Ectodermal cell (in vitro differentiated cells): ENCODE measurements at regions not wholly inside any gene's neighbourhood (a gene's known extent, or its start where the extent isn't known, plus 50 kb on each side); places are given as distances from the start of the nearest gene placed in this dataset.

Source experiments
- H3K27ac ChIP-seq: 2 replicates; pipeline ENCODE4 v1.7.0; 2013; ENCODE audit warnings: mild to moderate bottlenecking, low read depth, low read length; ENCODE audit not compliant: insufficient read depth, poor library complexity, severe bottlenecking
- H3K27me3 ChIP-seq: 2 replicates; pipeline ENCODE4 v1.7.0; 2013; ENCODE audit warnings: mild to moderate bottlenecking, low read length; ENCODE audit not compliant: insufficient read depth, control insufficient read depth, poor library complexity, severe bottlenecking
- H3K36me3 ChIP-seq: one replicate; pipeline ENCODE4 v1.7.0; 2013; ENCODE audit warnings: low read length; ENCODE audit not compliant: control insufficient read depth, insufficient read depth
- H3K4me1 ChIP-seq: one replicate; pipeline ENCODE4 v1.7.0; 2013; ENCODE audit warnings: low read length; ENCODE audit not compliant: control insufficient read depth, insufficient read depth
- H3K4me3 ChIP-seq: 2 replicates; pipeline ENCODE4 v1.7.0; 2013; ENCODE audit warnings: low read depth, low read length, control low read depth; ENCODE audit not compliant: insufficient read depth
- H3K9me3 ChIP-seq: 2 replicates; pipeline ENCODE4 v1.7.0; 2013; ENCODE audit warnings: mild to moderate bottlenecking, low read length, moderate library complexity; ENCODE audit not compliant: control insufficient read depth
- WGBS, 2 experiments: methylation state at CpG; one replicate each; pipeline ENCODE4 v1.1.7; 2013; ENCODE audit warnings: missing lambda C conversion rate in 2 of 2; 5-methylcytosine and 5-hydroxymethylcytosine counted together

DNA sequence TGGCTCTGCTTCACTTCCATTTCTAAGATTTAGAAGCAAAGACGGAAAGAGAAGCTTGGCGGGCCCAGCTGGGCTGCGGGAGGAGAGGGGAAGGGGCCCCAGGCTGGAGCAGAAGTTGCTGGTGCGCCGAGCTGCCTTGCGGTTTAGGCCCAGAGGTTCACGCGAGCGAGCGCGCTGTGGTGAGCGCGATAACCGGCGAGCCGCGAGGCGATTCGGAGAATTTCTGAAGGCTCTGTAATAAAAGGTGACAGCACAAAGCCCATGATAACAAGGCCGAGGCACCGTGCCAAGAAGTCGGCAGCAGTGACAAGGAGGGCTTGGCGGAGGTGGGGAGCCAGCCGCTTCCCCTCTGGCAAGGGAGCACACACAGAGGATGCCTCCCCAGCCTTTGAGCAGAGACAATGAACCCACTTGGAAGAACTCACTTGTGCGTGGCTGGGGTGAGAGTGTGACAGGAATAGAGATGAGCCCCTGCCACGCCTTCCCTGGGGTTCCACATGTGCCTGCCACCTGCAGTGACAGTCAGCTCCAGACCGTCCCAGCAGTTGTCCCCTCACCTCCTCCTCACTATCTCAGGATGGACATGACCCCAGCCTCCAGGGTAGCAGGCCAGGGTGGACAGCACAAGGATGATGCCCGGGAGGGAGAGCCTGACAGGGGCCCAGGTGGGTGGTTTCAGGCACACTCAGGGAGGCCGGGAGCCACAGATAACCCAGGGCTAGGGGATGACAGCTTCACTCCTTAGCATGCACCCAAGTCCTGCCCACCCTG, 315.2 kb downstream of the UACA start:
- Histone ChIP-seq H3K27ac (no peak overlapping the region), H3K4me3 (no peak overlapping the region), H3K27me3 (no peaks in the 10 kb centered on the region), H3K36me3 (no peaks in the 10 kb centered on the region), H3K9me3 (no peaks in the 10 kb centered on the region), H3K4me1 (peaks cover 34% of the 10 kb centered on the region)
- WGBS, 2 experiments = 89 to 92% methylated on average over 29 of the region's 29 CpGs

GRCh38 chr15:70447521-70447920, 315.8 kb downstream of the UACA start:
- Histone ChIP-seq H3K4me1 (peaks cover 33% of the 10 kb centered on the region), H3K4me3 (no peak overlapping the region), H3K36me3 (no peaks in the 10 kb centered on the region), H3K27me3 (no peaks in the 10 kb centered on the region), H3K27ac (no peak overlapping the region), H3K9me3 (no peaks in the 10 kb centered on the region)
- 85 to 93% methylated on average over 2 of the region's 2 CpGs for WGBS, 2 experiments

- WGBS, 2 experiments = 89 to 93% methylated on average over 5 of the region's 5 CpGs
- Histone ChIP-seq H3K27ac (no peak overlapping the region), H3K27me3 (no peaks in the 10 kb centered on the region), H3K36me3 (no peaks in the 10 kb centered on the region), H3K4me3 (no peak overlapping the region), H3K4me1 (peaks cover 29% of the 10 kb centered on the region), H3K9me3 (no peaks in the 10 kb centered on the region)
Measured at GRCh38 chr15:70447081-70447480, 316.3 kb downstream of the UACA start.

- Histone ChIP-seq H3K36me3 (no peaks in the 10 kb centered on the region), H3K4me3 (no peak overlapping the region), H3K9me3 (no peaks in the 10 kb centered on the region), H3K27ac (no peak overlapping the region), H3K27me3 (no peaks in the 10 kb centered on the region), H3K4me1 (peaks cover 19% of the 10 kb centered on the region)
- WGBS, 2 experiments = 71 to 80% methylated on average over 7 to 9 of the region's 9 CpGs
Measured at GRCh38 chr15:70443486-70444273, 319.7 kb downstream of the UACA start.

DNA sequence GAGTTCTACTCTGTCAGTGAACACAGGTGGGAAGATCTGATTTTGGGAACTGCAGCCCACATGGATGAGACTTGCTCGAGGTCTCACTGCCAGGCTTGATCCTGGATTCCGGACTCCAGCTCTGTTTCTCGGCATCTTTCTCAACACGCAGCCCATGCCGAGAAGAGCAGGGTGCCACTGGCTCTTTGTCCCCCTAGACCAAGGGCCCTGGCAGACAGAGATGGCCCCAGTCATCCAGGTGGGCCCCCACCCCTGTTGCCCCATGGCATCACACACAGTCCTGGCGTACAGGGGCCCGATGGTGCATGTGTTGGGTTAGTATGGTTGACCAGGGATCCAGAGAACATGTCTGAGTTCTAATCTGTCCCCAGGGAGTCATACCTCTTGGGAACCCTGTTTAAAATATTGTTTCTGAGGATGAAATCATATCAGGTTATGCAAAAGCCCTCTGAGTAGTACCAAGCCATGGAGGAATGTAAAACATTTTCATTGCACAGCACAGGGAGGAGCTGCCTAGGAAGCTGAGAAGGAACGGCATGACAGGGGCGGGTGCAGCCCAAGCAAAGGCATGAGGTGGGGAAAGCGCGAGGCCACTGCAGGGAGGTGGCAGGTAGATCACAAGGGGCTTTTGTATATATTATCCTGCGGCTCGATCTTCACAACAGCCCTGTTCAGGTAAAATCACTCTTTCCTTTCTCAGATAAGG, 320.6 kb downstream of the UACA start:
- H3K36me3 ChIP-seq = no peaks in the 10 kb centered on the region
- H3K27ac ChIP-seq = no peak overlapping the region
- WGBS, 2 experiments = 89 to 92% methylated on average over 13 of the region's 13 CpGs
- peaks cover 23% of the 10 kb centered on the region for H3K4me1 ChIP-seq
- no peak overlapping the region for H3K4me3 ChIP-seq
- H3K27me3 ChIP-seq = no peaks in the 10 kb centered on the region
- no peaks in the 10 kb centered on the region for H3K9me3 ChIP-seq

- no peaks in the 10 kb centered on the region for H3K9me3 ChIP-seq
- H3K4me1 ChIP-seq = peaks cover 18% of the 10 kb centered on the region
- 93 to 96% methylated on average over 13 of the region's 13 CpGs for WGBS, 2 experiments
- no peak overlapping the region for H3K4me3 ChIP-seq
- H3K27ac ChIP-seq = no peak overlapping the region
- no peaks in the 10 kb centered on the region for H3K27me3 ChIP-seq
- H3K36me3 ChIP-seq = no peaks in the 10 kb centered on the region
Measured at GRCh38 chr15:70442211-70442610, 321.1 kb downstream of the UACA start.

GRCh38 chr15:70440416-70441138, 322.8 kb downstream of the UACA start:
- H3K4me3 ChIP-seq = no peak overlapping the region
- H3K36me3 ChIP-seq = no peaks in the 10 kb centered on the region
- no peak overlapping the region for H3K27ac ChIP-seq
- WGBS, 2 experiments = 92 to 94% methylated on average over 10 of the region's 10 CpGs
- H3K27me3 ChIP-seq = no peaks in the 10 kb centered on the region
- no peaks in the 10 kb centered on the region for H3K9me3 ChIP-seq
- peaks cover 18% of the 10 kb centered on the region for H3K4me1 ChIP-seq

- Histone ChIP-seq H3K27me3 (no peaks in the 10 kb centered on the region), H3K36me3 (no peaks in the 10 kb centered on the region), H3K27ac (no peak overlapping the region), H3K9me3 (no peaks in the 10 kb centered on the region), H3K4me3 (no peak overlapping the region), H3K4me1 (peaks cover 25% of the 10 kb centered on the region)
- 91 to 95% methylated on average over 5 of the region's 5 CpGs for WGBS, 2 experiments
Measured at GRCh38 chr15:70439880-70440279, 323.5 kb downstream of the UACA start.

GRCh38 chr15:70439304-70439877, 324.0 kb downstream of the UACA start:
- no peak overlapping the region for H3K27ac ChIP-seq
- no peaks in the 10 kb centered on the region for H3K27me3 ChIP-seq
- H3K36me3 ChIP-seq = no peaks in the 10 kb centered on the region
- 96% methylated on average over 10 of the region's 10 CpGs for WGBS, 2 experiments
- no peak overlapping the region for H3K4me3 ChIP-seq
- peaks cover 30% of the 10 kb centered on the region for H3K4me1 ChIP-seq
- no peaks in the 10 kb centered on the region for H3K9me3 ChIP-seq
